H1 (cell line): ENCODE measurements at regions not wholly inside any gene's neighbourhood (a gene's known extent, or its start where the extent isn't known, plus 50 kb on each side); places are given as distances from the start of the nearest gene placed in this dataset.

ENCODE experiments used
- ATF2 ChIP-seq: IDR thresholded peaks from 2 replicates; pipeline ENCODE4 v1.6.1; 2012; ENCODE audit warnings: low read length, inconsistent platforms
- BACH1 ChIP-seq: IDR thresholded peaks from 2 replicates; pipeline ENCODE4 v1.6.1; 2012; ENCODE audit warnings: low read length, improper control_type of control experiment

GRCh38 chr10:44510379-44511115, 125.7 kb upstream of the CXCL12 start (continued):
- no peak for TF ChIP-seq ATF2
- TF ChIP-seq BACH1: no peak
